HG03432 (cell line): ENCODE measurements at regions not wholly inside any gene's neighbourhood (a gene's known extent, or its start where the extent isn't known, plus 50 kb on each side); places are given as distances from the start of the nearest gene placed in this dataset.
"Not testable (repeated sequence)": the region's sequence is repeated elsewhere in the genome, so short reads cannot be mapped to it uniquely, and the experiment has no call there.

ENCODE experiments used
- ATAC-seq: cut with Tn5 transposase; IDR thresholded peaks from one replicate; pipeline ENCODE4 v1.9.1; 2021; ENCODE audit warnings: mild to moderate bottlenecking, moderate library complexity; ENCODE audit not compliant: unreplicated experiment

GRCh38 chr21:35982717-35983116, 77.6 kb downstream of the SETD4 start:
- ATAC-seq: no peak

GRCh38 chr21:35981514-35982070, 78.7 kb downstream of the SETD4 start:
- no peak for ATAC-seq

DNA sequence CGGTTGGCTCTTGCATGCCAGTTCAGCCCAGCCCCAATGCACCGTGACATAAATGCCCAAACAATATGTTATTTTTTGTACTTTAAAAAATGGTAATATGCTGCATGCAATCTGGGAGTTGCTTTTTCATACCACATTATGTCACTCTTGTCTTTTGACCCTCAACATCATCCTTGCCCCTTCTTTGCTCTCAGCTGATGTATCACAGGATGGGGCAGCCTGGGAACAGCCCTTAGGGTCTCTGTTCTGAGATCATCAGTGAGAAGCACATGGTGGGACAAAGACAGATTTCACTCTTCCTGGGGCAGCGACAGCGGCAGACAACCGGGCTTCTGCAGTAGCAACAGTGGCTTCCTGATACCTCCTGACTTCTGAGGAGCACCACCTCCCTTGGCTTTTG, 79.5 kb downstream of the SETD4 start:
- no peak for ATAC-seq

DNA sequence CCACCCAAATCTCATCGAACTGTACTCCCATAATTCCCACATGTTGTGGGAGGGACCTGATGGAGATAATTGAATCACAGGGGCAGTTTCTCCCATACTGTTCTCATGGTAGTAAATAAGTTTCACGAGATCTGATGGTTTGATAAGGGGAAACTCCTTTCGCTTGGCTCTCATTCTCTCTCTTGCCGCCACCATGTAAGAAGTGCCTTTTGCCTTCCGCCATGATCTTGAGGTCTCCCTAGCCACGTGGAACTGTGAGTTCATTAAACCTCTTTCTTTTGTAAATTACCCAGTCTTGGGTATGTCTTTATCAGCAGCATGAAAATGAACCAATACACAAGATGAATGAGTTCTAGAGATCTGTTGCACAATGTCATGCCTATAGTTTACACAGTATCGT, 82.5 kb downstream of the SETD4 start:
- ATAC-seq: not testable (repeated sequence)

DNA sequence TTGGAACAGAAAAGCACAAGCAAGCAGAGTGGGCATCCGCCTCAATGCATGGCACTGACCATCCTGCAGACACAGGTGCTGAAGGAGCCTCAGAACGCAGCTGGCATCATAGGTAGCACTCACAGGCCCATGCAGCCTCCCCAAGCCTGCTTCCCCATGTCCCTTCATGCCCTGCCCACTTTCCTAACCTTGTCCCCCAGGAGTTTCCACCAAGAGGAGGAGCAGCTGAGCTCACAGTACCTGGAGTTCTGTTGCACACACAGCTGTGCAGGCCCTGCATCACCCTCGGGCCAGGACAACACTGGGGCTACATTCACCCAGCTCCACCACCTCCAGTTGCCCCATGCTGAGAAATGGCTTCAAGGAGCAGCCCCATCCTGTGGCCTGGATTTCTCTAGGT, 83.4 kb downstream of the SETD4 start:
- no peak for ATAC-seq

GRCh38 chr21:35976481-35976880, 83.8 kb downstream of the SETD4 start:
- no peak for ATAC-seq

DNA sequence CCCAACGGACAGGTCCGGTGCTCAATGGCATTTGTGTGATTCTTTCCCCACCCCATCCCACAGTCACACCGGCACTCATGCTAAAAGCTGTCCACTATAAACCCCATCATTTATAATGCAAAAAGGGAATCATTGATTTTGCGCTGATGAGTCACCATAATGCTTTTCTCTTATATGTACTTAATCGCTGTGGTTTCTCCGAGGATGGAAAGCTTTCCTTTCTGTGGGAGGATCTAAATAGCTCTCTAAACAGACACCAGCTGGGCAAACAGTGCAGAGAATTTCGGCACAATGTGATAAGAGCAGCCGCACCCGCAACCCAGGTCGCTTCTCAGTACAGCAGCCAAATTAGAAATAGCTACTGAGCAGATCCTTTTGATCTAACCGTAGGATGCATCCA, 85.6 kb downstream of the SETD4 start:
- no peak for ATAC-seq

DNA sequence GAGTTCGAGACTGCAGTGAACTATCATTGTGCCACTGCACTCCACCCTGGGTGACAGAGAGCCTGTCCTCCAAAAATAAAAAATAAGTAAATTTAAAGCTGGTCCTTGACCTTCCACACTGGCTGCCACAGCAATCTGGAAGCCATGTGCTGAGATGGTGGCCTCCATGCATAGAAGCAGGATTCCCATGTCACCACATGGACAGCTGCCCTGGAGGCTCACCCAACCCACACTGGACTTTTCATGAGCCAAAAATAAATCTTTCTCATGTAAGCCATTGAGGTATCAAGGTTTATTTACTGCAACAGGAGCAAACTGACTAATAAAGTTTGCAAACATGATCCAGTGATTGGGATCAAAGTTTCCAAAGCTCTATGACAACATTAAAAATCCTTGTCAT, 88.5 kb downstream of the SETD4 start:
- no peak for ATAC-seq

- no peak for ATAC-seq
Measured at GRCh38 chr21:35969281-35969680, 91.0 kb downstream of the SETD4 start.

DNA sequence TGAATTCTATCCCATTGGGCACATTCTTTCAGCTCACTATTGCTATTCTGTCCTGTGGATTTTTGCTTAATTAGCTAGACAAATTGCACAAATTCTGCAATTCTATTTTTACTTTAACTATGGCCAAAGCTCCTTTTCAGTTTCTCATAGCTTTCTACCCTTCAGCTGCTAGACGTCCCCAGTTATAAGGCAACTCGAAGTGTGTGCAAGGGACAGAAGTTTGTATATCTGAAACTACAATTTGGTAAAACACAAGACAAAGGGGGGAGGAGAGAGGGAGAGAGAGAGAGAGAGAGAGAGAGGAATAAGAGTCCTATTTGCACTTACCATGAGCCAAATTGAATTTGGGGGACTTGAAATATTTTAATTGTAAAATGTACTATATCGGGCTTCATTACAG, 91.8 kb downstream of the SETD4 start:
- no peak for ATAC-seq

DNA sequence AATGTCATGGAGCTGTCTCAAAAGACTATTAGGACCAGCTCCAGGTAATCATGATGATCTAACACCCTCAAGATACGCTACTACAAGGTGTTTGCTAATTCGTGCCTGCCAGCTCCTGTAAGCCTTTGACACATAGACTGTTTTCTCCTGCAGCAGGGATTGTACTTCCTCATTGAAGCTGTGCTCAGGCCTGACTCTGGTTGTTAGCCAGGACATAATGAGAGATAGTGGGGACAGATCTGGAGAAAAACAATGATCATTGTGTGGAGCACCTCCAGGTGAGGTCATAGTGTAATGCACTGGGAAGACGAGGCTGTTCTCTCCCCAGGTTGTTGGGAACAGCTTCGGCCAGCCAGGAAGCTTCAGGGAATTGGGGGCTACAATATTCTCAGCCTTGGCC, 94.6 kb downstream of the SETD4 start:
- no peak for ATAC-seq

- ATAC-seq: no peak
Measured at GRCh38 chr21:35963920-35964451, 96.3 kb downstream of the SETD4 start.

GRCh38 chr21:35962917-35963316, 97.4 kb downstream of the SETD4 start:
- no peak for ATAC-seq

DNA sequence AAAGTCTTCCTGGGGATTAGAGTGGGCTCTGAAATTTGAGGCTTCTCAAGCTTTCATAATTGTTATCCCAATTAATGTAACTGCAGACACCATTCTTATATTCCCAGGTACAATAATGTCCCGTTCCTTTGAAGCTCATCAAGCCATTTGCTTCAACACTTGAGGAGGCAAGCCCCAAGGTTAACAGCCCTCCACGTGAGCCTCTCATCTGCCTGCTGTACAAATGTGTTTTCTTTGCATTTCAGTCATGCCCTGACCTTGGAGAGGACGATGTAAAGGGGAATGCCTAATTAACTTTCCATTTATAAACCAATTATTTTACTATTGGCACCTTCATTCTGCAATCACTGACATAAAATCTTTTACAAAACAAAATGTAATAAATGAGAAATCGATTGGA, 106.3 kb downstream of the SETD4 start:
- no peak for ATAC-seq

GRCh38 chr21:35953597-35953996, 106.7 kb downstream of the SETD4 start:
- no peak for ATAC-seq

DNA sequence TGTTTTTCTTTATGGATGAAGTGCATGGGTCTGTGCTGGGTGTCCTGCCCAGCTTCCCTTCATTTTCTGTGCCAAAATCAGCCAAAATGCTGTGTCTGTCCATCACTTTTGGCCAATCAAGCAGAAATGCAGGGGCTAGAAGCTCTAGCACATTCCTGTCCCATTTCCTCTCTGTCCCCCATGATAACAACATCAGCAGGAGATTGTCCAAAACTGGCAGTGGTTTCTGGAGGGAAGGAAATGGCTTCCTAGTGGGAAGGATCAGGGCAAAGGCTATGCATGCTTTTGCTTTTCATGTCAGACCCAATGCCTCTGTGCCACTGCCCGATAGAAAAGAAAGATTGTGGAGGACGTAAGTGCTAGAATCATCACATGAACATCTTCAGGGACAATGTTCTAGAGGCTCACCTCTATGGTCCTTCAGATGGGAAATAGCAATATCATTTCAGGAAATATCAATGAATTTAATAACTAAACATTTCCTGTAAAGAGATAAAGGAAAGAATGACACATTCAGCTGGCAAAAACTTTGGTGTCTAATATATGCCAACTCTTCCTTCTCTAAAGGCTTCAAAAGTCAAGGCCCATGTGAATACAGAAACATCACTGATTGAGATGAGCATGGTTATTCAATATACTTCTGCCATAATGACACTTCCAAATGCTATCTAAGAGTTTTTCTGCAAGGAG, 107.5 kb downstream of the SETD4 start:
- ATAC-seq: no peak

DNA sequence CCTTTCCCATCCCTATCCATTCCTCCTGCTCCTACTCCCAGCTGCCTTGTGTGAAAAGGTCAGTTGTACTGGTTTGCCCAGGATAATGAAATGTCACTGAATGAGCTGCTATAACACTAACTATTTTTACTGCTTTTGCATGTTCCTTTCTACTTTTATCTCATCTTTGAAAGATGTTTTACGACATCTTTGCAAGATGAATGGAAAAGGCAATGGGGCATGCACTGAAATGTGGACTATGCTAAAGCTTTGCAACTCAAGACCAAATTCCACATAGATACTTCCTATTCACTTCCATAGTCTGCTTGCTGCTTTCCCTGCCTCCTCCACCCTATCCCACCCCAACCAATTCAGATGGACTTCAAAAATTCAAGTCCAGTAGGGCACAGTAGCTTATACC, 111.3 kb downstream of the SETD4 start:
- ATAC-seq: no peak

DNA sequence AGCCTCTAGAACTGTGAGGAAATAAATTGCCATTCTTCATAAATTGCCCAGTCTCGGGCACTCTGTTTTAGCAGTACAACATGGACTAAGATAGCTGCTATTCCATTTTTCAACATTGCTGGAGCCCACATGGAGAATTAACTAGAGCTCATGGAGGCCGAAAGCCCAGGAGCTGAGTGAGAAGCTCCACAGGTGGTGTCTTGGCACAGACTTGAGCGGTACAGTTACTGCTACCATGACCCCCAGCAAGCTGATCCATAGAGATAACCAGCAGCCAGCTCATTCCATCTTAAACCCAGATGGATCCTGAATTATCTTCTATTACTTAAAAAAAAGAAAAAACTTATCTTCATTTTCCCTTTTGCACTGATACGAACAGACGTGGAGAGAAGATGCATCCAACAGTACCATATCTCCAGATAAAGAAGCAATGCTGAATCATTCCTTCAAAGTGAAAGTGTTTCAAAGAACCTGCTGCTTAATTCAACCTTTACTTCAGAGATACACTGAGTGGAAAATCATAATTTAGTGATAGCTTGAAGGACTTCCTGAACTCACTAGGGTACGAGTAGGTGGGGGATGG, 115.1 kb downstream of the SETD4 start:
- no peak for ATAC-seq

DNA sequence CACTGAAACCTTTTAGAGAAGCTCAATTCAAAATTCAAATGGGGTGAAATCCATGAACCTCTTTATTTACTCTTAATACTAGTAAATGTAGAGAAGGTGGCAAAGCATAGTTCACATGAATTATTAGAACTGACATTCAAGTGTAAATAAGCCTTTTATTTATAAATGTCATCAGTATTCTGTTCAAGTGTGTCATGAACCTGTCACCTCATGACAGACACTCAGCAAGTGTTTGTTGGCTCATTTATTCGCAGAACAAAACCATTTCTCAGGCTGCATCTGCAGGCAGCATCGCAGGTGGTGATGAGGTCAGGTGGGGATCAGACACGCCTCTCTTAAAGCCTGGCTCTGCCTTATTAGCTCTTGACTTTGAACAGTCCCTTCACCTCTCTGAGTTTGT, 116.6 kb downstream of the SETD4 start:
- ATAC-seq: no peak

DNA sequence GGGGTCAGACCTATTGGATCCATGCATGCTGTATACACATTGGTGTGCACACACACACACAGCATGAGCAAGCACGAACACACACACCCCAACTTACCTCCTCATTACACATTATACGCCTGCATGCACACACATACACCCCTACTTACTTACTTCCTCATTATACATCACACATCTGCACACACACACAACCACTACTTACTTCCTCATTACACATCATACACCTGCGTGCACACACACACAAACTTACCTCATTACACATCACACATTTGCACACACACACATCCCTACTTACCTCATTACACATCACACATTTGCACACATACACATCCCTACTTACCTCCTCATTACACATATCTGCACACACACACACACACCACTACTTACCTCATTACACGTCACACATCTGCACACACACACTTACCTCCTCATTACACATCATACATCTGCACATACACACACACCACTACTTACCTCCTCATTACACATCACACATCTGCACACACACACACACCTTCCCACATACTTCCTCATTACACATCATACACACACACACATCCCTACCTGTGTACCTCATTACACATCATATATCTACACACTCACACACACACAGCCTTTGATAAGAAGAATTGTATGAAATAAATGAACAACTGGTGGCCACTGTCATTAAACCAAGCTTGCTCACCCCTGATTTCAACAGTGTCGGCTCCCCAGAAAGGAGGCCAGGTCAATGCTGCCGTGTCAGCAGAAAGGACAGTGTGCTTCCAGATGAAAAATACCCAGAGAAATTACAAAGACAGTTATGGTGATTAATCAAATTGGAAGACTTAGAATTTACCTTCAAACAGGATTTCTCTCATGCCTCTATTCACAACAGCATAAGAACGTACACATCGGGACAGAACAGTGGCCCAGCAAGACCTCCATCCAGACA, 117.8 kb downstream of the SETD4 start:
- ATAC-seq: no peak
